ENCODE measurements at regions not wholly inside any gene's neighbourhood (a gene's known extent, or its start where the extent isn't known, plus 50 kb on each side); places are given as distances from the start of the nearest gene placed in this dataset.

DNA sequence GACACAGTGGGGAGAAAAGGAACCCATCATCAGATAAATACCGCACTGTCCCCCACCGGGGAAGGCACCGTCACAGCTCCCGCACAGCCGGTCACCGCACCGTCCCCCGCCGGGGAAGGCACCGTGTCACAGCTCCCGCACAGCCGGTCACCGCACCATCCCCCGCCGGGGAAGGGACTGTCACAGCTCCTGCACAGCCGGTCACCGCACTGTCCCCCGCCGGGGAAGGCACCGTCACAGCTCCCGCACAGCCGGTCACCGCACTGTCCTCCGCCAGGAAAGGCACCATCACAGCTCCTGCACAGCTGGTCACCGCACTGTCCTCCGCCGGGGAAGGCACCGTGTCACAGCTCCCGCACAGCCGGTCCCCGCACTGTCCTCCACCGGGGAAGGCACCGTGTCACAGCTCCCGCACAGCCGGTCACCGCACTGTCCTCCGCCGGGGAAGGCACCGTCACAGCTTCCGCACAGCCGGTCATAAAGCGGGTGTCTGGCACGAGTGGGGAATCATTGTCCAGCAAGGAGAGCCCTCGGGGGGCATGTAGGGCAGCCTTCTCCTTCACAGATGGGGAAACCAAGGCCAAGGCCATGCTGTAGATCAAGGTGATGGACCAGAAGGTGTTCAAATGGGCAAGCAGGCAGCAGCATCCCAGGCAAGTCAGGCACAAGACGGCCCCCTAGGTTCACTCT lies 280.1 kb downstream of the NPHP4 start:
- no peak for TF ChIP-seq HDAC6 (IDR thresholded peaks at IDR 0.05; ENCODE audit: unreplicated experiment)
- TF ChIP-seq CTCF (IDR thresholded peaks at IDR 0.05 in 2 of 3, conservative IDR thresholded peaks at IDR 0.05 in 1 of 3; ENCODE audit: control insufficient read depth in 2 of 3, extremely low read depth in 1 of 3, insufficient read depth in 1 of 3, low read depth in 3 of 3, low read length in 3 of 3): no peak
- TF ChIP-seq TAF1 (IDR thresholded peaks at IDR 0.05; ENCODE audit: borderline replicate concordance, low read depth, low read length): no peak
